ENCODE measurements at regions not wholly inside any gene's neighbourhood (a gene's known extent, or its start where the extent isn't known, plus 50 kb on each side); places are given as distances from the start of the nearest gene placed in this dataset.

DNA sequence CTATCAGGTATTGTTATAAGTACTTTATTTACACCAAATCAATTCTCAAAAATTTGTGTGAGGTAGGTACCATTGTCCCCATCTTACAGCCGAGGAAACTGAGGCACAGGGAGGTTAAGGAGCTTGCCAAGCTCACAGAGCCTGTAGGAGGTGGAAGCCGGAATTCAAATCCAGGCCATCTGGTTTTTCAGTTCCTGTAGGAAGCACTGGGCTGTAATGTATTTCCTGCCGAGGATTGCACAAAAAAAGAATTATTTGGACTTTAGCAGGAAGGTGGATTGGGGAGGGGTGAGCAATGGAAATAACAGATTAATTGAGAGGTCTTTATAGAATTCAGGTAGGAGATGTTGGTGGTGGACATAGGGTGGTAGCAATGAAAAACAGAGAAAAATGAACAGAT is 315.3 kb upstream of the AUTS2 start:
- TF ChIP-seq, protein P1, sequence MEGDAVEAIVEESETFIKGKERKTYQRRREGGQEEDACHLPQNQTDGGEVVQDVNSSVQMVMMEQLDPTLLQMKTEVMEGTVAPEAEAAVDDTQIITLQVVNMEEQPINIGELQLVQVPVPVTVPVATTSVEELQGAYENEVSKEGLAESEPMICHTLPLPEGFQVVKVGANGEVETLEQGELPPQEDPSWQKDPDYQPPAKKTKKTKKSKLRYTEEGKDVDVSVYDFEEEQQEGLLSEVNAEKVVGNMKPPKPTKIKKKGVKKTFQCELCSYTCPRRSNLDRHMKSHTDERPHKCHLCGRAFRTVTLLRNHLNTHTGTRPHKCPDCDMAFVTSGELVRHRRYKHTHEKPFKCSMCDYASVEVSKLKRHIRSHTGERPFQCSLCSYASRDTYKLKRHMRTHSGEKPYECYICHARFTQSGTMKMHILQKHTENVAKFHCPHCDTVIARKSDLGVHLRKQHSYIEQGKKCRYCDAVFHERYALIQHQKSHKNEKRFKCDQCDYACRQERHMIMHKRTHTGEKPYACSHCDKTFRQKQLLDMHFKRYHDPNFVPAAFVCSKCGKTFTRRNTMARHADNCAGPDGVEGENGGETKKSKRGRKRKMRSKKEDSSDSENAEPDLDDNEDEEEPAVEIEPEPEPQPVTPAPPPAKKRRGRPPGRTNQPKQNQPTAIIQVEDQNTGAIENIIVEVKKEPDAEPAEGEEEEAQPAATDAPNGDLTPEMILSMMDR (IDR thresholded peaks at IDR 0.05) = no peak
- TF ChIP-seq POLR2A (IDR thresholded peaks at IDR 0.05) (no peak), EP300 (IDR thresholded peaks at IDR 0.05) (no peak)
